Epidermal melanocyte (primary cell): ENCODE measurements at regions not wholly inside any gene's neighbourhood (a gene's known extent, or its start where the extent isn't known, plus 50 kb on each side); places are given as distances from the start of the nearest gene placed in this dataset.
"Not testable (repeated sequence)": the region's sequence is repeated elsewhere in the genome, so short reads cannot be mapped to it uniquely, and the experiment has no call there.

Experiments used
- DNase-seq: peaks from one replicate; pipeline ENCODE4 v3.0.0; 2011; ENCODE audit warnings: low spot score; ENCODE audit not compliant: insufficient read length

GRCh38 chr15:95629503-95630168 lies 700.9 kb upstream of the NR2F2 start:
- no peak for DNase-seq

GRCh38 chr15:95630683-95631082 lies 699.8 kb upstream of the NR2F2 start:
- no peak for DNase-seq

GRCh38 chr15:95635666-95636065 lies 694.8 kb upstream of the NR2F2 start:
- no peak for DNase-seq

GRCh38 chr15:95636107-95636506 lies 694.4 kb upstream of the NR2F2 start:
- no peak for DNase-seq

GRCh38 chr15:95637234-95637633 lies 693.3 kb upstream of the NR2F2 start:
- DNase-seq, result not testable (repeated sequence)

GRCh38 chr15:95639208-95639607 lies 691.3 kb upstream of the NR2F2 start:
- no peak for DNase-seq

GRCh38 chr15:95644100-95644875 lies 686.2 kb upstream of the NR2F2 start:
- no peak for DNase-seq

- no peak for DNase-seq
These were observed 684.6 kb upstream of the NR2F2 start for GRCh38 chr15:95645791-95646338.

GRCh38 chr15:95646484-95647273 lies 683.8 kb upstream of the NR2F2 start:
- DNase-seq, result no peak

GRCh38 chr15:95647531-95648277 lies 682.8 kb upstream of the NR2F2 start:
- no peak for DNase-seq

- DNase-seq, result no peak
These were observed 677.1 kb upstream of the NR2F2 start for GRCh38 chr15:95653361-95653805.

GRCh38 chr15:95655089-95655607 lies 675.4 kb upstream of the NR2F2 start:
- no peak for DNase-seq

GRCh38 chr15:95656595-95656994 lies 673.9 kb upstream of the NR2F2 start:
- no peak for DNase-seq

GRCh38 chr15:95658799-95659198 lies 671.7 kb upstream of the NR2F2 start:
- no peak for DNase-seq

- no peak for DNase-seq
These were observed 670.8 kb upstream of the NR2F2 start for GRCh38 chr15:95659656-95660055.

GRCh38 chr15:95662638-95663037 lies 667.9 kb upstream of the NR2F2 start:
- DNase-seq, result no peak

- DNase-seq, result no peak
These were observed 667.1 kb upstream of the NR2F2 start for GRCh38 chr15:95663156-95664100.

GRCh38 chr15:95664450-95664849 lies 666.0 kb upstream of the NR2F2 start:
- DNase-seq, result no peak

- DNase-seq, result no peak
These were observed 661.2 kb upstream of the NR2F2 start for GRCh38 chr15:95669146-95669922.
